HEK293 (cell line): ENCODE measurements at regions not wholly inside any gene's neighbourhood (a gene's known extent, or its start where the extent isn't known, plus 50 kb on each side); places are given as distances from the start of the nearest gene placed in this dataset.

Experiments used
- CTCF ChIA-PET: fragments of 350-600 bp; formaldehyde crosslinking; extraction: SDS; loops from one replicate; lab custom pipeline; 2021; ENCODE audit warnings: antibody characterized with exemption; lab: Yijun Ruan, JAX
- POLR2A ChIA-PET: fragments of 300-600 bp; formaldehyde crosslinking; extraction: SDS; loops from one replicate; lab custom pipeline; 2020; ENCODE audit warnings: antibody characterized with exemption, inconsistent platforms; lab: Yijun Ruan, JAX
- H3K27ac ChIP-seq: fragments of 200-500 bp; sonication (Bioruptor generic); 2 replicates; pipeline ENCODE4 v1.5.1; 2014; ENCODE audit warnings: low read depth, low read length, control low read depth, inconsistent platforms; ENCODE audit errors: extremely low read depth
- H3K36me3 ChIP-seq, 2 experiments: fragments of 200-500 bp in 1 of 2; sonication (Bioruptor generic) in 1 of 2; 1 replicate in 1 of 2; 2 replicates in 1 of 2; pipeline ENCODE4 v1.5.1; 2014 to 2017; ENCODE audit warnings: inconsistent platforms in 2 of 2, low read length in 2 of 2; ENCODE audit not compliant: control insufficient read depth in 2 of 2, insufficient read depth in 1 of 2
- H3K4me1 ChIP-seq: fragments of 200-500 bp; sonication (Bioruptor generic); 2 replicates; pipeline ENCODE4 v1.5.1; 2014; ENCODE audit warnings: mild to moderate bottlenecking, low read length, inconsistent platforms; ENCODE audit not compliant: control insufficient read depth, insufficient read depth
- H3K4me3 ChIP-seq: 2 replicates; pipeline ENCODE4 v1.5.1; 2011; ENCODE audit warnings: low read depth, mild to moderate bottlenecking, control low read depth, low read length, moderate library complexity
- H3K9me3 ChIP-seq: fragments of 200-500 bp; sonication (Bioruptor generic); 2 replicates; pipeline ENCODE4 v1.5.1; 2014; ENCODE audit warnings: low read depth, low read length, inconsistent platforms; ENCODE audit not compliant: control insufficient read depth, insufficient read depth
- AEBP2 ChIP-seq: fragments of 450-650 bp; formaldehyde crosslinking; IDR thresholded peaks from 2 replicates; pipeline ENCODE4 v1.5.1; 2016; ENCODE audit warnings: missing biosample characterization, missing genetic modification characterization, borderline replicate concordance
- BCL11B ChIP-seq: fragments of 450-650 bp; formaldehyde crosslinking; IDR thresholded peaks from 2 replicates; pipeline ENCODE4 v1.5.1; 2016; ENCODE audit warnings: low read depth, missing biosample characterization, missing genetic modification characterization
- HOXD13 ChIP-seq: sonication (generic); formaldehyde crosslinking; IDR thresholded peaks from 2 replicates; pipeline ENCODE4 v1.8.0; 2022; ENCODE audit warnings: missing genetic modification reagents, borderline replicate concordance
- OSR2 ChIP-seq: fragments of 450-650 bp; formaldehyde crosslinking; IDR thresholded peaks from 2 replicates; pipeline ENCODE4 v1.5.1; 2016; ENCODE audit warnings: missing biosample characterization, missing genetic modification characterization
- PRDM10 ChIP-seq: fragments of 450-650 bp; formaldehyde crosslinking; IDR thresholded peaks from 2 replicates; pipeline ENCODE4 v1.5.1; 2016; ENCODE audit warnings: missing biosample characterization, missing genetic modification characterization
- YY2 ChIP-seq: fragments of 450-650 bp; formaldehyde crosslinking; IDR thresholded peaks from 2 replicates; pipeline ENCODE4 v1.5.1; 2016; ENCODE audit warnings: missing biosample characterization, missing genetic modification characterization
- ZNF146 ChIP-seq: fragments of 450-650 bp; formaldehyde crosslinking; IDR thresholded peaks from 2 replicates; pipeline ENCODE4 v1.5.1; 2016; ENCODE audit warnings: missing biosample characterization, missing genetic modification characterization
- ZNF239 ChIP-seq: fragments of 450-650 bp; formaldehyde crosslinking; IDR thresholded peaks from 2 replicates; pipeline ENCODE4 v1.5.1; 2016; ENCODE audit warnings: missing biosample characterization, missing genetic modification characterization
- ZNF274 ChIP-seq, 2 experiments: fragments of 200-500 bp in 1 of 2; fragments of 450-650 bp in 1 of 2; sonication (Bioruptor generic) in 1 of 2; formaldehyde crosslinking in 1 of 2; IDR thresholded peaks; 2 replicates each; pipeline versions ENCODE4 v1.5.1 to v1.6.1; 2014 to 2016; ENCODE audit warnings: borderline replicate concordance in 1 of 2, inconsistent platforms in 1 of 2, low read length in 1 of 2, missing biosample characterization in 1 of 2, missing genetic modification characterization in 1 of 2
- ZNF335 ChIP-seq: fragments of 450-650 bp; formaldehyde crosslinking; conservative IDR thresholded peaks from 2 replicates; pipeline ENCODE4 v1.5.1; 2016; ENCODE audit warnings: missing biosample characterization, missing genetic modification characterization
- ZNF391 ChIP-seq: fragments of 450-650 bp; formaldehyde crosslinking; IDR thresholded peaks from 2 replicates; pipeline ENCODE4 v1.5.1; 2016; ENCODE audit warnings: low read depth, missing biosample characterization, missing genetic modification characterization, borderline replicate concordance
- ZNF394 ChIP-seq: fragments of 450-650 bp; formaldehyde crosslinking; IDR thresholded peaks from 2 replicates; pipeline ENCODE4 v1.5.1; 2016; ENCODE audit warnings: missing biosample characterization, missing genetic modification characterization, mild to moderate bottlenecking, moderate library complexity, borderline replicate concordance
- ZNF398 ChIP-seq: fragments of 450-650 bp; formaldehyde crosslinking; IDR thresholded peaks from 2 replicates; pipeline ENCODE4 v1.5.1; 2017; ENCODE audit warnings: missing biosample characterization, missing genetic modification characterization
- ZNF658 ChIP-seq: fragments of 450-650 bp; formaldehyde crosslinking; IDR thresholded peaks from 2 replicates; pipeline ENCODE4; 2016; ENCODE audit warnings: missing biosample characterization, missing genetic modification characterization
- ZNF670 ChIP-seq: fragments of 450-650 bp; formaldehyde crosslinking; IDR thresholded peaks from 2 replicates; pipeline ENCODE4 v1.5.1; 2016; ENCODE audit warnings: missing biosample characterization, missing genetic modification characterization, low read depth
- ZNF692 ChIP-seq: fragments of 450-650 bp; formaldehyde crosslinking; IDR thresholded peaks from 2 replicates; pipeline ENCODE4 v1.5.1; 2016; ENCODE audit warnings: missing biosample characterization, missing genetic modification characterization
- ZNF792 ChIP-seq: fragments of 450-650 bp; formaldehyde crosslinking; IDR thresholded peaks from 2 replicates; pipeline ENCODE4 v1.5.1; 2016; ENCODE audit warnings: missing biosample characterization, missing genetic modification characterization
- TF ChIP-seq, protein P1 (sequence below): fragments of 450-650 bp; formaldehyde crosslinking; IDR thresholded peaks from 2 replicates; pipeline ENCODE4 v1.5.1; 2016; ENCODE audit warnings: missing biosample characterization, missing genetic modification characterization, borderline replicate concordance
- TF ChIP-seq, protein P2 (sequence below): fragments of 450-650 bp; formaldehyde crosslinking; IDR thresholded peaks from 2 replicates; pipeline ENCODE4 v1.5.1; 2016; ENCODE audit warnings: missing biosample characterization, missing genetic modification characterization

DNA sequence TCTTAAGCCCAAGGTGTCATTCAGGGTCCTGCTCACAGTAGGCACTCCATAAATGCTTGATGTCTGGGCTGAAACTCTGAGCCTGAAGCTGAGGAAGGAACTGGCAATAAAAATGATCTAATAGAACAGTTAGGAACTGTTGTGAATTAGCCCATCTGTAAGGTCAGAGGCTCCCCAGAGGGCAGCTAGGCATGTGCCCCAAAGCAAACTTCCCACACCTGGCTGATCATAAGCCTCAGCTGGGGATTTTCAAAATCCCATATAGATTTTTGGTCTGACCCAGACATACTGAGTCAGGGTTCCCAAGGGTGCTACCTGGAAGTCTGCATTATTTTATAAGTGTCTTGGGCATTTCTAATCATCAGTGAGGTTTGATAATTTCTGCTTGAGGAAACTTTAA is 309.4 kb upstream of the PROX1 start:
- CTCF ChIA-PET: interaction anchor here (0.5 kb wide), 1 partner anchor 422 kb away, joined by 3 read pairs; no protein-coding TSS in a partner anchor

GRCh38 chr1:213678753-213679152 is 309.0 kb upstream of the PROX1 start:
- H3K4me1 ChIP-seq: no peaks in the 10 kb centered on the region
- no peaks in the 10 kb centered on the region for H3K9me3 ChIP-seq
- ChIA-PET POLR2A (no interaction called here), CTCF (no interaction called here)
- H3K36me3 ChIP-seq: no peaks in the 10 kb centered on the region
- H3K4me3 ChIP-seq: no peak overlapping the region
- TF ChIP-seq YY2 (tag by site-specific recombination) (no peak), ZNF391 (tag by site-specific recombination) (no peak), ZNF658 (no peak), PRDM10 (tag by site-specific recombination) (no peak), BCL11B (tag by site-specific recombination) (no peak), OSR2 (no peak), AEBP2 (tag by site-specific recombination) (no peak), ZNF239 (tag by site-specific recombination) (no peak), ZNF398 (tag by site-specific recombination) (no peak), ZNF394 (tag by site-specific recombination) (no peak), ZNF274 (IDR thresholded peaks at IDR 0.05; ENCODE audit: low read length) (no peak), ZNF274 (tag by site-specific recombination; IDR thresholded peaks at IDR 0.05; ENCODE audit: borderline replicate concordance) (no peak), ZNF146 (tag by site-specific recombination) (no peak), ZNF670 (tag by site-specific recombination) (no peak), ZNF692 (tag by site-specific recombination) (no peak)
- TF ChIP-seq, protein P1, sequence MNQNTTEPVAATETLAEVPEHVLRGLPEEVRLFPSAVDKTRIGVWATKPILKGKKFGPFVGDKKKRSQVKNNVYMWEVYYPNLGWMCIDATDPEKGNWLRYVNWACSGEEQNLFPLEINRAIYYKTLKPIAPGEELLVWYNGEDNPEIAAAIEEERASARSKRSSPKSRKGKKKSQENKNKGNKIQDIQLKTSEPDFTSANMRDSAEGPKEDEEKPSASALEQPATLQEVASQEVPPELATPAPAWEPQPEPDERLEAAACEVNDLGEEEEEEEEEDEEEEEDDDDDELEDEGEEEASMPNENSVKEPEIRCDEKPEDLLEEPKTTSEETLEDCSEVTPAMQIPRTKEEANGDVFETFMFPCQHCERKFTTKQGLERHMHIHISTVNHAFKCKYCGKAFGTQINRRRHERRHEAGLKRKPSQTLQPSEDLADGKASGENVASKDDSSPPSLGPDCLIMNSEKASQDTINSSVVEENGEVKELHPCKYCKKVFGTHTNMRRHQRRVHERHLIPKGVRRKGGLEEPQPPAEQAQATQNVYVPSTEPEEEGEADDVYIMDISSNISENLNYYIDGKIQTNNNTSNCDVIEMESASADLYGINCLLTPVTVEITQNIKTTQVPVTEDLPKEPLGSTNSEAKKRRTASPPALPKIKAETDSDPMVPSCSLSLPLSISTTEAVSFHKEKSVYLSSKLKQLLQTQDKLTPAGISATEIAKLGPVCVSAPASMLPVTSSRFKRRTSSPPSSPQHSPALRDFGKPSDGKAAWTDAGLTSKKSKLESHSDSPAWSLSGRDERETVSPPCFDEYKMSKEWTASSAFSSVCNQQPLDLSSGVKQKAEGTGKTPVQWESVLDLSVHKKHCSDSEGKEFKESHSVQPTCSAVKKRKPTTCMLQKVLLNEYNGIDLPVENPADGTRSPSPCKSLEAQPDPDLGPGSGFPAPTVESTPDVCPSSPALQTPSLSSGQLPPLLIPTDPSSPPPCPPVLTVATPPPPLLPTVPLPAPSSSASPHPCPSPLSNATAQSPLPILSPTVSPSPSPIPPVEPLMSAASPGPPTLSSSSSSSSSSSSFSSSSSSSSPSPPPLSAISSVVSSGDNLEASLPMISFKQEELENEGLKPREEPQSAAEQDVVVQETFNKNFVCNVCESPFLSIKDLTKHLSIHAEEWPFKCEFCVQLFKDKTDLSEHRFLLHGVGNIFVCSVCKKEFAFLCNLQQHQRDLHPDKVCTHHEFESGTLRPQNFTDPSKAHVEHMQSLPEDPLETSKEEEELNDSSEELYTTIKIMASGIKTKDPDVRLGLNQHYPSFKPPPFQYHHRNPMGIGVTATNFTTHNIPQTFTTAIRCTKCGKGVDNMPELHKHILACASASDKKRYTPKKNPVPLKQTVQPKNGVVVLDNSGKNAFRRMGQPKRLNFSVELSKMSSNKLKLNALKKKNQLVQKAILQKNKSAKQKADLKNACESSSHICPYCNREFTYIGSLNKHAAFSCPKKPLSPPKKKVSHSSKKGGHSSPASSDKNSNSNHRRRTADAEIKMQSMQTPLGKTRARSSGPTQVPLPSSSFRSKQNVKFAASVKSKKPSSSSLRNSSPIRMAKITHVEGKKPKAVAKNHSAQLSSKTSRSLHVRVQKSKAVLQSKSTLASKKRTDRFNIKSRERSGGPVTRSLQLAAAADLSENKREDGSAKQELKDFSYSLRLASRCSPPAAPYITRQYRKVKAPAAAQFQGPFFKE (tag by site-specific recombination): no peak
- TF ChIP-seq, protein P2, sequence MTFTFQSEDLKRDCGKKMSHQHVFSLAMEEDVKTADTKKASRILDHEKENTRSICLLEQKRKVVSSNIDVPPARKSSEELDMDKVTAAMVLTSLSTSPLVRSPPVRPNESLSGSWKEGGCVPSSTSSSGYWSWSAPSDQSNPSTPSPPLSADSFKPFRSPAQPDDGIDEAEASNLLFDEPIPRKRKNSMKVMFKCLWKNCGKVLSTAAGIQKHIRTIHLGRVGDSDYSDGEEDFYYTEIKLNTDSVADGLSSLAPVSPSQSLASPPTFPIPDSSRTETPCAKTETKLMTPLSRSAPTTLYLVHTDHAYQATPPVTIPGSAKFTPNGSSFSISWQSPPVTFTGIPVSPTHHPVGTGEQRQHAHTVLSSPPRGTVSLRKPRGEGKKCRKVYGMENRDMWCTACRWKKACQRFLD (tag by site-specific recombination): no peak
- no peak overlapping the region for H3K27ac ChIP-seq

More for the DNA sequence above, 309.4 kb upstream of the PROX1 start:
- Histone ChIP-seq H3K27ac (no peak overlapping the region), H3K4me1 (no peaks in the 10 kb centered on the region), H3K4me3 (no peak overlapping the region), H3K36me3 (no peaks in the 10 kb centered on the region), H3K9me3 (no peaks in the 10 kb centered on the region)
- TF ChIP-seq ZNF792 (tag by site-specific recombination) (no peak), HOXD13 (CRISPR knock-in tag) (no peak), ZNF335 (tag by site-specific recombination) (no peak)
- POLR2A ChIA-PET: no interaction called here
